Mesothelial cell of epicardium (in vitro differentiated cells): ENCODE measurements at regions not wholly inside any gene's neighbourhood (a gene's known extent, or its start where the extent isn't known, plus 50 kb on each side); places are given as distances from the start of the nearest gene placed in this dataset.

Experiments
- DNase-seq, 2 experiments: peaks; one replicate each; pipeline ENCODE4 v3.0.0; 2021; ENCODE audit warnings: low spot score in 2 of 2; ENCODE audit not compliant: unreplicated experiment in 2 of 2
- H3K27ac Mint-ChIP-seq: 2 replicates; pipeline ENCODE4 v1.8.0; 2021; ENCODE audit warnings: mixed read lengths
- H3K27me3 Mint-ChIP-seq: 2 replicates; pipeline ENCODE4 v1.8.0; 2021; ENCODE audit warnings: low read depth, mixed read lengths
- H3K36me3 Mint-ChIP-seq: 2 replicates; pipeline ENCODE4 v1.8.0; 2021; ENCODE audit warnings: mixed read lengths
- H3K4me1 Mint-ChIP-seq: 2 replicates; pipeline ENCODE4 v1.8.0; 2021; ENCODE audit warnings: mixed read lengths
- H3K4me3 Mint-ChIP-seq: 2 replicates; pipeline ENCODE4 v1.8.0; 2021; ENCODE audit warnings: mild to moderate bottlenecking, moderate library complexity, mixed read lengths
- H3K9me3 Mint-ChIP-seq: 2 replicates; pipeline ENCODE4 v1.8.0; 2021; ENCODE audit warnings: mixed read lengths
- TF ChIP-seq, protein P1 (sequence below): fragments of 200-600 bp; sonication (generic); IDR thresholded peaks from one replicate; pipeline ENCODE4 v1.5.0; 2021; ENCODE audit warnings: antibody characterized with exemption; ENCODE audit not compliant: unreplicated experiment

DNA sequence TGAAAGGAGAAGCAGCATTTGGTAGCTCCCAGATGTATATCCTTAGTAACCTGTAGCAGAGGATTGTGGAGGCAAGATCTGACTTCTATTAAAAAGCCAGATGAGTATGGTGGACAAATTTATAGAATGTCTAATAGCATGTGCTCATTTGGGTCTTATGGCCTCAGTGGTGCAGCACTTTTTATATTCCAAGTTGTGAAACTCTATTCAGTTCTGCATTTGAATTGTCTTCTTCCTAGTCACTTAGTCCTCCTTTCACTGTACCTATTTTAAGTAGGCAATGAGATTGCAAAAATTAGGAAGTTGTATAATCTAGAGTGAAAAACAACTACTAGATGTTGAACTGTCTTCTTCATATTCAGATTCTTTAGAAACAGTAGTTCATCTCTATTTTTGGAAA lies 412.5 kb upstream of the PCDH9 start:
- no peak overlapping the region for H3K4me3 Mint-ChIP-seq
- H3K36me3 Mint-ChIP-seq, result no peaks in the 10 kb centered on the region
- H3K9me3 Mint-ChIP-seq, result peaks cover 24% of the 10 kb centered on the region
- no peaks in the 10 kb centered on the region for H3K4me1 Mint-ChIP-seq
- DNase-seq, result no peak
- H3K27ac Mint-ChIP-seq, result no peak overlapping the region
- TF ChIP-seq, protein P1, sequence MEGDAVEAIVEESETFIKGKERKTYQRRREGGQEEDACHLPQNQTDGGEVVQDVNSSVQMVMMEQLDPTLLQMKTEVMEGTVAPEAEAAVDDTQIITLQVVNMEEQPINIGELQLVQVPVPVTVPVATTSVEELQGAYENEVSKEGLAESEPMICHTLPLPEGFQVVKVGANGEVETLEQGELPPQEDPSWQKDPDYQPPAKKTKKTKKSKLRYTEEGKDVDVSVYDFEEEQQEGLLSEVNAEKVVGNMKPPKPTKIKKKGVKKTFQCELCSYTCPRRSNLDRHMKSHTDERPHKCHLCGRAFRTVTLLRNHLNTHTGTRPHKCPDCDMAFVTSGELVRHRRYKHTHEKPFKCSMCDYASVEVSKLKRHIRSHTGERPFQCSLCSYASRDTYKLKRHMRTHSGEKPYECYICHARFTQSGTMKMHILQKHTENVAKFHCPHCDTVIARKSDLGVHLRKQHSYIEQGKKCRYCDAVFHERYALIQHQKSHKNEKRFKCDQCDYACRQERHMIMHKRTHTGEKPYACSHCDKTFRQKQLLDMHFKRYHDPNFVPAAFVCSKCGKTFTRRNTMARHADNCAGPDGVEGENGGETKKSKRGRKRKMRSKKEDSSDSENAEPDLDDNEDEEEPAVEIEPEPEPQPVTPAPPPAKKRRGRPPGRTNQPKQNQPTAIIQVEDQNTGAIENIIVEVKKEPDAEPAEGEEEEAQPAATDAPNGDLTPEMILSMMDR, result no peak
- H3K27me3 Mint-ChIP-seq, result no peaks in the 10 kb centered on the region

DNA sequence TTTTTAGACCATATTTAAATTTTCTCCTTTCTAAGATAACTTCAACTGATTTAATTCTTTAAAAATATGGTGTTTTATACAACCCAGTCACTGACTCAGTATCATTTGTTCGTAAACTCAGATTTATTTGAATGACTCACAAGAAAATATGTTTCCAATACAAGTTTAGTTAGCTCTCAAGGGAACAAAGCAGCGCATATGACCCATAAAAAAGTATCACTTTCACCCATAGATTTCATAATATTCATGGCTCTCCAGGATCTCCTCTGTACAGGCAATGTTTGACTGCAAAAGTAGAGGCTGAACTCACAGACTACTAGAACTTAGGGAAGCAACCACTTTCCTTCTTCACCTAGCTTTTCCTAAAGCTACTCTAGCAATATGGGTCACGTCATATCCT lies 405.6 kb upstream of the PCDH9 start:
- Mint-ChIP-seq H3K4me1 (no peaks in the 10 kb centered on the region), H3K27me3 (no peaks in the 10 kb centered on the region), H3K9me3 (peaks cover 23% of the 10 kb centered on the region), H3K4me3 (no peak overlapping the region), H3K36me3 (no peaks in the 10 kb centered on the region), H3K27ac (no peak overlapping the region)
- no peak for DNase-seq
- TF ChIP-seq, protein P1, result no peak

- Mint-ChIP-seq H3K36me3 (no peaks in the 10 kb centered on the region), H3K27me3 (no peaks in the 10 kb centered on the region), H3K4me1 (no peaks in the 10 kb centered on the region), H3K4me3 (no peak overlapping the region), H3K9me3 (peaks cover 10% of the 10 kb centered on the region), H3K27ac (no peak overlapping the region)
- DNase-seq, result no peak
- TF ChIP-seq, protein P1, result no peak
Measured at GRCh38 chr13:67632590-67632989, 402.5 kb upstream of the PCDH9 start.

- TF ChIP-seq, protein P1, result no peak
- no peak for DNase-seq
- Mint-ChIP-seq H3K4me3 (no peak overlapping the region), H3K9me3 (peaks cover 8% of the 10 kb centered on the region), H3K4me1 (no peaks in the 10 kb centered on the region), H3K27me3 (no peaks in the 10 kb centered on the region), H3K27ac (no peak overlapping the region), H3K36me3 (no peaks in the 10 kb centered on the region)
Measured at GRCh38 chr13:67630640-67631039, 400.5 kb upstream of the PCDH9 start.

GRCh38 chr13:67623630-67624029 lies 393.5 kb upstream of the PCDH9 start:
- Mint-ChIP-seq H3K4me3 (no peak overlapping the region), H3K27me3 (no peaks in the 10 kb centered on the region), H3K4me1 (peaks cover 3% of the 10 kb centered on the region), H3K9me3 (no peaks in the 10 kb centered on the region), H3K27ac (no peak overlapping the region), H3K36me3 (no peaks in the 10 kb centered on the region)
- DNase-seq, result no peak
- TF ChIP-seq, protein P1, result no peak

DNA sequence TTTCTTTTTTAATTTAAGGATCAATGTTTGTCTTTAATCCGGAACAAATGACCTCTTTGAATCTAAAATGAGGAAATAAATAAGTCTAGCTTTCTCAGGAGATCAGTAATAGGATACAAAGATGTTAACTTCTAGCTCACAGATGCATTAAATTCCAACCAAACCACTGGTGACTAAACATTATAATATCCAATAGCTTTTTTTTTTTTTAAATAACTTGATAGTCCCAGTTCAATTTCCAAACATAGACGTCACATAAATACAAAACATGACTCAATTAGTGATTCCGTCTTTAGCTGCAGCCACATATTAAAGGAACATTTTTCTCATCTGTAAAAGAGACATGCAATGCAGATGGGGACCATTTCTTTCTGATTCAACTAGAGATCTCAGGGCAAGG lies 390.5 kb upstream of the PCDH9 start:
- H3K27ac Mint-ChIP-seq, result no peak overlapping the region
- H3K4me3 Mint-ChIP-seq, result no peak overlapping the region
- TF ChIP-seq, protein P1, result no peak
- no peaks in the 10 kb centered on the region for H3K36me3 Mint-ChIP-seq
- no peak for DNase-seq
- H3K9me3 Mint-ChIP-seq, result no peaks in the 10 kb centered on the region
- no peaks in the 10 kb centered on the region for H3K27me3 Mint-ChIP-seq
- H3K4me1 Mint-ChIP-seq, result peaks cover 3% of the 10 kb centered on the region
